ENCODE measurements at regions not wholly inside any gene's neighbourhood (a gene's known extent, or its start where the extent isn't known, plus 50 kb on each side); places are given as distances from the start of the nearest gene placed in this dataset.

DNA sequence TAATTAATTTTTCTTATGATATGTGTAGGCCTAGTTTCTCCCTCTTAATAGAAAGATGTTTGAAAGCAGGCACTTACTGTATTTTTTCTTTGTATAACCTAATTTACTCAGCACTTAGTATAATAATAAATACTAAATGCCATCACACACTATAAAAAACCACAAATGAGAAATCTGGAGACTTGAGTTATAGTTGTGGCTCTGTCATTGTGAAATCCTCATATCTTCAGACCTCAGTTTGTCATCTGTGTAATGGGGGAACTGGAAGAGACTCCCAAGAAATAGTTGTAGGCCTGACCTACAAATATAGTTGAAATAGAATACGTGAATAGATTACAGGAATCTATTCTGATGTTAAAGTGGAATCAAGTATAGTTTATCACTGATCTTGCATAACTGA is 287.6 kb upstream of the DPH6 start:
- no peak for DNase-seq
- no peaks in the 10 kb centered on the region for H3K36me3 ChIP-seq (replicated peaks)
- H3K4me3 ChIP-seq (ENCODE audit: low read depth, low read length): no peak overlapping the region
- no peak overlapping the region for H3K27ac ChIP-seq
- in situ Hi-C loops (cut with HindIII; ENCODE audit: low pct_ligation_motif_present, low sequenced_read_pairs): no loop called here
- H3K27me3 ChIP-seq (replicated peaks): no peaks in the 10 kb centered on the region
- TF ChIP-seq, protein P1, sequence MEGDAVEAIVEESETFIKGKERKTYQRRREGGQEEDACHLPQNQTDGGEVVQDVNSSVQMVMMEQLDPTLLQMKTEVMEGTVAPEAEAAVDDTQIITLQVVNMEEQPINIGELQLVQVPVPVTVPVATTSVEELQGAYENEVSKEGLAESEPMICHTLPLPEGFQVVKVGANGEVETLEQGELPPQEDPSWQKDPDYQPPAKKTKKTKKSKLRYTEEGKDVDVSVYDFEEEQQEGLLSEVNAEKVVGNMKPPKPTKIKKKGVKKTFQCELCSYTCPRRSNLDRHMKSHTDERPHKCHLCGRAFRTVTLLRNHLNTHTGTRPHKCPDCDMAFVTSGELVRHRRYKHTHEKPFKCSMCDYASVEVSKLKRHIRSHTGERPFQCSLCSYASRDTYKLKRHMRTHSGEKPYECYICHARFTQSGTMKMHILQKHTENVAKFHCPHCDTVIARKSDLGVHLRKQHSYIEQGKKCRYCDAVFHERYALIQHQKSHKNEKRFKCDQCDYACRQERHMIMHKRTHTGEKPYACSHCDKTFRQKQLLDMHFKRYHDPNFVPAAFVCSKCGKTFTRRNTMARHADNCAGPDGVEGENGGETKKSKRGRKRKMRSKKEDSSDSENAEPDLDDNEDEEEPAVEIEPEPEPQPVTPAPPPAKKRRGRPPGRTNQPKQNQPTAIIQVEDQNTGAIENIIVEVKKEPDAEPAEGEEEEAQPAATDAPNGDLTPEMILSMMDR (IDR thresholded peaks at IDR 0.05; ENCODE audit: low read depth, low read length, missing control alignments): no peak

DNA sequence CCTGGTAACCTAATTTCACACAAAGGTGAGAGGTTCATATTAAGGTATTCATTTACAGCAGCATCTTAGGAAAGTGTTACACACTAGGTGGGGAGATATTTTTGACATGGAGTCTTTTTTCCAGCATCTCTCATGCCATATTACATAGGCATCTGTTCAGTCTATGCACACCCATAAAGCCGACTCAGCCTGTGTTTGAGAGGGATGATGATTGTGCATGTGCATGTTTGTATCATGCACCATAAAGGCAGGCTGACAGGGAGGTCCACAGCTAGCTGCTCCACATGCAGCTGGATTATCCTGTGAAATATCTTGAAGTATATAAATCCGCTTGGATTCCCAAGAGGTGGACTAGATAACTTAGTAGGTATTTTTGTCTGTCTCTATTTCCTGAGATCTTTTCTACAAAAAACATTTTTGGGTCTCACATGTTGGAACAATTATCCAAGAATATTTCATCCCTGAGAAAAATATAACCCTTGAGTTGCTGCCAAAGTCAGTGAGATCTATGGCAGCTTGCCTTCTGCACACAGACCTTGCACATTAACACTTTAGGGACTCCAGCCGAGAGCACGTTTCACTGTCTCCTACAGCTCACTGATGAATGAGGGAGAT is 288.4 kb upstream of the DPH6 start:
- no peaks in the 10 kb centered on the region for H3K27me3 ChIP-seq (replicated peaks)
- no peak overlapping the region for H3K27ac ChIP-seq
- no peak for DNase-seq
- TF ChIP-seq, protein P1 (IDR thresholded peaks at IDR 0.05; ENCODE audit: low read depth, low read length, missing control alignments): no peak
- no peak overlapping the region for H3K4me3 ChIP-seq (ENCODE audit: low read depth, low read length)
- in situ Hi-C loops (cut with HindIII; ENCODE audit: low pct_ligation_motif_present, low sequenced_read_pairs): no loop called here
- H3K36me3 ChIP-seq (replicated peaks): no peaks in the 10 kb centered on the region

DNA sequence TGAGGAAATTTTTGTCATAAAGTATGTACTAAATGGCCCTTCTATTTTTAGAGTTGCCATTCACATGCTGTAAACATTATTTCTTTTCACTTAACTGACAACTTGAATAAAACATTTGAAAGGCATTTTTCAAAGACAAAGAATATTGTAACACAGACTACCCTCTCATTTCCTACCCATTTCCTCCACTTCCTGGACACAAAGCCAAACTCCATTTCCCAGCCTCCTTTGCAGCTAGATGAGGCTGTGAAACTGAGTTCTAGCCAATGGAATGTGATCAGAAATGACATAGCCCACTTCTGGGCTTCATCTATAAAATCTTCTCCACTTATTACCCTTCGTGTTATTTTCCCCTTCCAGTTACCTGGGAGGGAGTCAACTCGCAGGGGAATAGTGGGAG is 288.9 kb upstream of the DPH6 start:
- in situ Hi-C loops (cut with HindIII; ENCODE audit: low pct_ligation_motif_present, low sequenced_read_pairs): no loop called here
- no peak for DNase-seq
- H3K4me3 ChIP-seq (ENCODE audit: low read depth, low read length): no peak overlapping the region
- TF ChIP-seq, protein P1 (IDR thresholded peaks at IDR 0.05; ENCODE audit: low read depth, low read length, missing control alignments): no peak
- no peaks in the 10 kb centered on the region for H3K27me3 ChIP-seq (replicated peaks)
- H3K36me3 ChIP-seq (replicated peaks): no peaks in the 10 kb centered on the region
- no peak overlapping the region for H3K27ac ChIP-seq

DNA sequence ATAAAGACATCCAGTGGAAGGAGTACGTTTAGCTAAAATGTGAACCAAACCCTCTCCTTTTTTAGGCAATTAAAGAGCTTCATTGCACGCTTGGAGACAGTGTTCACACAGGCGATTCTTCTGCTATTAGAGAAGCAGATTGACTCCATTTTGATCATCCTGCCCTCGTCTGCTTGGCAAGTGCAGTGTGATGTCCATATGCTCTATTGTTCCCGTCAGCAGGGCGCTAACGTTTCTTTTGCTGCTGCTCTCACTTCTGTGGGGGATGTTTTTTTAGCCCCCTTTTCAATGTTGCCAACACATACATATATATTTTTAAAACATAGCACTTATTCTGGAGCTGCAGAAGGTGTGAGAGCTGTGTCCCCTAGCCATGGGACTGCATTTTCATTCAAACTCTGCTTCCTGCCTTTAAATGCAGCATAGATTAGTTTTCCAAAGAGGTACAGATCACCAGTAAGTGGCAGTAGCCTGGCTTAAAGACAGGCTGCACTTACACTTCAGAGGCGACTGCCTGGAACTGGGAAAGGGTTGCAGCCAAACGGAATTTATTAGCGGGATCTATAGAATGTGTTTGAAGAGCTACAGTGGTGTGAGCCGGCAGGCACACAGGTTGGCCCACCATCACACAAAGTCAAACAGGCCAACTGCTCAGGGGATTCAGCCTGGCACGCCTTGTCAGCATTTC is 292.6 kb upstream of the DPH6 start:
- no peaks in the 10 kb centered on the region for H3K27me3 ChIP-seq (replicated peaks)
- TF ChIP-seq, protein P1 (IDR thresholded peaks at IDR 0.05; ENCODE audit: low read depth, low read length, missing control alignments): no peak
- in situ Hi-C loops (cut with HindIII; ENCODE audit: low pct_ligation_motif_present, low sequenced_read_pairs): no loop called here
- no peaks in the 10 kb centered on the region for H3K36me3 ChIP-seq (replicated peaks)
- H3K27ac ChIP-seq: no peak overlapping the region
- no peak for DNase-seq
- H3K4me3 ChIP-seq (ENCODE audit: low read depth, low read length): no peak overlapping the region

DNA sequence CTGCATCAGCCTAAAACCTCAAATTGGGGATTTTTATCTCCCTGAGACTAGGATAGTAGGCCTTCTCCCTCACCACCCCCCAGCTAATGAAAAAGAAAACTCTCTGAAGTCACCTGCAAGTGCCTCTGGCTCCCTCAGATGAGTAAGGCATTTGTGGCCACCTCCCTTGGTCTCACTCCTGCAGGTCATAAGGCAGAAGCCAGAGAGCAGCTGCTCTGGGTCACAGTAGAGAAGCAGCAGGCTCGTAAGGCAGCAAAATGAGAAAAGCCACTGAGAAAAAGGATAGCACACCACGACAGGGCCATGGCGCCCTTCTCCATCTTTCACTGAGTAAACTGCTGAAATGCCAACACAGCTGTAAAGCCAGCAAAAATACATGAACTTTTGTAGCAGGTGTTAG is 296.7 kb upstream of the DPH6 start:
- in situ Hi-C loops (cut with HindIII; ENCODE audit: low pct_ligation_motif_present, low sequenced_read_pairs): no loop called here
- Histone ChIP-seq H3K36me3 (replicated peaks) (no peaks in the 10 kb centered on the region), H3K27me3 (replicated peaks) (no peaks in the 10 kb centered on the region), H3K4me3 (ENCODE audit: low read depth, low read length) (no peak overlapping the region), H3K27ac (no peak overlapping the region)
- TF ChIP-seq, protein P1 (IDR thresholded peaks at IDR 0.05; ENCODE audit: low read depth, low read length, missing control alignments): no peak
- no peak for DNase-seq

DNA sequence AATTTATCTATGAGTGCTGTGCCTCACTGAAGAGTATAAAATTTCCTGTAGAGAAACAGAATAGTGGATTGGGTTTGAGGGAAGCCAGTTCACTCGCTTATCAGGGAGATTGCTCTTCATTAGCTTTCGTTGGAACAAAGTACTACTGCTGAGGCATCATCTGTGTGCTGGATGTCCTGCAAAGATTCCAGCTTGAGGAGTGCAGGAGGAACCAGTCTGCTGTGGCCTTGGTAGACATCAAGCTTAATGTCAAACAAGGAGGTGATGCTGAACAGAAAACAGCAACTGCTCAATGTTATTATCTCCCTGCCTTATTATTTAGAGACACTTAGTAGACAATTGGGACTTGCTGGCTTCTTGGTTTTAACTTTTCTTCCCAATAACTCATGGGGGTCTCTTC is 297.5 kb upstream of the DPH6 start:
- H3K27ac ChIP-seq: no peak overlapping the region
- H3K27me3 ChIP-seq (replicated peaks): no peaks in the 10 kb centered on the region
- no peaks in the 10 kb centered on the region for H3K36me3 ChIP-seq (replicated peaks)
- no peak overlapping the region for H3K4me3 ChIP-seq (ENCODE audit: low read depth, low read length)
- in situ Hi-C loops (cut with HindIII; ENCODE audit: low pct_ligation_motif_present, low sequenced_read_pairs): no loop called here
- TF ChIP-seq, protein P1 (IDR thresholded peaks at IDR 0.05; ENCODE audit: low read depth, low read length, missing control alignments): no peak
- no peak for DNase-seq

Measured in brain microvascular endothelial cell (primary cell).